ENCODE measurements at regions not wholly inside any gene's neighbourhood (a gene's known extent, or its start where the extent isn't known, plus 50 kb on each side); places are given as distances from the start of the nearest gene placed in this dataset.

- Histone ChIP-seq H3K4me3 (ENCODE audit: control insufficient read depth in 2 of 3, extremely low read depth in 1 of 3, insufficient read depth in 2 of 3, low read depth in 1 of 3, low read length in 3 of 3) (no peak overlapping the region), H3K9ac (ENCODE audit: control insufficient read depth, extremely low read depth, insufficient read depth, low read length) (no peak overlapping the region), H3K4me1 (ENCODE audit: control insufficient read depth, extremely low read depth, insufficient read depth, low read length) (no peaks in the 10 kb centered on the region), H3K9me1 (ENCODE audit: control insufficient read depth, extremely low read depth, insufficient read depth, low read length) (no peaks in the 10 kb centered on the region), H3K9me3 (ENCODE audit: control insufficient read depth, low read depth, low read length) (peaks cover 4% of the 10 kb centered on the region), H3K4me2 (ENCODE audit: control insufficient read depth, extremely low read depth, insufficient read depth, low read depth, low read length) (no peak overlapping the region), H3K36me3 (ENCODE audit: control insufficient read depth in 2 of 2, extremely low read depth in 1 of 2, insufficient read depth in 2 of 2, low read length in 2 of 2) (no peaks in the 10 kb centered on the region), H3K79me2 (ENCODE audit: control insufficient read depth, insufficient read depth, low read length) (no peaks in the 10 kb centered on the region), H3K27me3 (ENCODE audit: control insufficient read depth, extremely low read depth, insufficient read depth, low read length) (no peaks in the 10 kb centered on the region), H4K20me1 (ENCODE audit: control insufficient read depth, extremely low read depth, insufficient read depth, low read length) (no peaks in the 10 kb centered on the region), H3K27ac (ENCODE audit: control insufficient read depth, insufficient read depth, low read length) (no peak overlapping the region), H2AFZ (ENCODE audit: control insufficient read depth, low read length) (no peak overlapping the region)
- FAIRE-seq (no peak), DNase-seq (ENCODE audit: low read depth, low spot score) (no peak)
- TF ChIP-seq CTCF (optimal IDR thresholded peaks at IDR 0.05 in 1 of 3, IDR thresholded peaks at IDR 0.05 in 1 of 3, conservative IDR thresholded peaks at IDR 0.05 in 1 of 3; ENCODE audit: extremely low read depth in 1 of 3, insufficient read depth in 2 of 3, low read length in 3 of 3), result no peak
- no peak for TF ChIP-seq EZH2 (IDR thresholded peaks at IDR 0.05; ENCODE audit: low read length)
- dilution Hi-C loops (cut with MboI; ENCODE audit: extremely low pct_ligation_motif_present, low sequenced_read_pairs), result no loop called here
Observed at GRCh38 chrX:9171841-9172463, 138.0 kb upstream of the FAM9B start.

DNA sequence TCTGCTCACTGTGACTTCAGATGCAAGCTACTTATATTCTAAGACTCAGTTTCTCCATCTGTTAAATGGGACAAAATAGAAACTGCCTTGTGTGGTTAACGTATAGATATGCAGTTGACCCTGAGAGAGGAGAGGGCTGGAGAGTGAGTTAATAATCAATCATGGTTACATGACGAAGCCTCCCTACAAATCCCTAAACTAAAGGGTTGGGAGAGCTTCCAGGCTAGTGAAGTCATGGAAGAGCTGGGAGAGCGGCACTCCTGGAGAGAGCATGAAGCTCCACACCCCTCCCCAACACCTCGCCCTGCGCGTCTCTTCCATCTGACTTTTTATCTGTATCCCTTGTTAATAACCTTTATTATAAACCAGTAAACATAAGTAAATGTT is 138.5 kb upstream of the FAM9B start:
- no peak overlapping the region for H3K9ac ChIP-seq (ENCODE audit: control insufficient read depth, extremely low read depth, insufficient read depth, low read length)
- no peaks in the 10 kb centered on the region for H3K9me1 ChIP-seq (ENCODE audit: control insufficient read depth, extremely low read depth, insufficient read depth, low read length)
- H3K36me3 ChIP-seq (ENCODE audit: control insufficient read depth in 2 of 2, extremely low read depth in 1 of 2, insufficient read depth in 2 of 2, low read length in 2 of 2), result no peaks in the 10 kb centered on the region
- no peak overlapping the region for H3K4me3 ChIP-seq (ENCODE audit: control insufficient read depth in 2 of 3, extremely low read depth in 1 of 3, insufficient read depth in 2 of 3, low read depth in 1 of 3, low read length in 3 of 3)
- dilution Hi-C loops (cut with MboI; ENCODE audit: extremely low pct_ligation_motif_present, low sequenced_read_pairs), result no loop called here
- H3K79me2 ChIP-seq (ENCODE audit: control insufficient read depth, insufficient read depth, low read length), result no peaks in the 10 kb centered on the region
- peaks cover 3% of the 10 kb centered on the region for H3K9me3 ChIP-seq (ENCODE audit: control insufficient read depth, low read depth, low read length)
- no peaks in the 10 kb centered on the region for H3K4me1 ChIP-seq (ENCODE audit: control insufficient read depth, extremely low read depth, insufficient read depth, low read length)
- TF ChIP-seq CTCF (optimal IDR thresholded peaks at IDR 0.05 in 1 of 3, IDR thresholded peaks at IDR 0.05 in 1 of 3, conservative IDR thresholded peaks at IDR 0.05 in 1 of 3; ENCODE audit: extremely low read depth in 1 of 3, insufficient read depth in 2 of 3, low read length in 3 of 3) (no peak), EZH2 (IDR thresholded peaks at IDR 0.05; ENCODE audit: low read length) (no peak)
- no peak overlapping the region for H2AFZ ChIP-seq (ENCODE audit: control insufficient read depth, low read length)
- DNase-seq (ENCODE audit: low read depth, low spot score), result no peak
- FAIRE-seq, result no peak
- no peak overlapping the region for H3K4me2 ChIP-seq (ENCODE audit: control insufficient read depth, extremely low read depth, insufficient read depth, low read depth, low read length)
- H3K27me3 ChIP-seq (ENCODE audit: control insufficient read depth, extremely low read depth, insufficient read depth, low read length), result no peaks in the 10 kb centered on the region
- H3K27ac ChIP-seq (ENCODE audit: control insufficient read depth, insufficient read depth, low read length), result no peak overlapping the region
- no peaks in the 10 kb centered on the region for H4K20me1 ChIP-seq (ENCODE audit: control insufficient read depth, extremely low read depth, insufficient read depth, low read length)

Measured in keratinocyte (primary cell).